ENCODE measurements at regions not wholly inside any gene's neighbourhood (a gene's known extent, or its start where the extent isn't known, plus 50 kb on each side); places are given as distances from the start of the nearest gene placed in this dataset.

DNA sequence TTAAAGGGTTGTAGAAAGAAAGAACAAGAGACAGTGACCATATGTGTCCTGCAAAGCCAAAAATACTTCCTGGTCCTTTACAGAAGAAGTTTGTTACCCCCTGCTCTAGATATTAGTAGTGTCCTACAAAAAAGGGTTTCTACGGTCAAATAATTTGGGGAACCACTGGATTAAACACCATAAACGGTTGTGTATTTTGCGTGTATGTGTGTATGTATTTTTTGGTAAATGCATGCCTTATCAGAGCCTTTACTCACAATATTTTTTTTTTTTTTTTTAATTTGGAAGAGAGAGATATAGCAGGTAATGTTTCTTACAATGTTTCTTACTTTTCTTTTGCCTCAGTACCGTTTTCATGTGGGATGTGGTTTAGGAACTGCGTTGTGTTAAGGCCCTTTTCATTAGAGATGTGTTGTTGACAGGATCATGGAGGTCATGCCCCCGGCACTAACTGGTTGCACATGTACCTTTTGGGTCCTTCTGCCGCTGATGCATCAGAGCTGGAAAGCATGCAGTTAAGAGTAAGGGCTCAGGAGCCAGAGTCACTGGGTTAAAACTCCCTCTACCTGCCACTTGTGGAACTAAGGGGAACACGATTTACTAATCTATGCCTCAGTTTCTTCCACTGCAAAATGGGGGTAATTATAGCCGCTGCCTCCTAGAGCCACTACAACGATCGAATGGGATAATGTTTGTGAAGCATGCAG lies 234.6 kb upstream of the KAZN start:
- no peak for DNase-seq

DNA sequence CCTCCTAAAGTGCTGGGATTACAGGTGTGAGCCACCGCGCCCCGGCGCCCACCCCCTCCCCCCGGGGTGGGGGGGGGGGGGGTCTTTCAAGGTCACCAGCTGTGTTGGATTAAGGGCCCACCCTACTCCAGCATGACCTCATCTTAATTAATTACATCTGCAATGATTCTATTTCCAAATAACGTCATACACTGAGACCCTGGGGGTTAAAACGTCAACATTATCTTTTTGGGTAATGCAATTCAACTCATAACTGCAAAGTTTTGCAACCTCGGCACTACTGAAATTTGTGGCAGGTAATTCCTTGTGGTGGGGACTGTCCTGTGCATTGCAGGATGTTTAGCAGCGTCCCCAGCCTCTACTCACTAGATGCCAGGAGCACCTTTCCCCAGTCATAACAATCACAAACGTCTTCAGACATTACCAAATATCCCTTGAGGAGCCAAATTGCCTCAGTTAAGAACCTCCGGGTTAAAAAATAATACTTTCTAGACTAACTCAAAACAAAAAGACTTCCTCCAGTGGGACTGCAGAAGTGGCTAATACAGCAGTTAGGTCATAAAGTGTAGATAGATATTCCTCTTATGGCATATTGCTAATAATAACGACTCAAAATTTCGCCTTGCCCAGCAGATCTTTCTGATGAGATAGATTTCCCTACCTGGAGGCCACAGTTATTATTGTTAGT lies 233.0 kb upstream of the KAZN start:
- DNase-seq = peak; percentile 12

- peak; percentile 75 for DNase-seq
Measured at GRCh38 chr1:14366091-14367018, 232.1 kb upstream of the KAZN start.

DNA sequence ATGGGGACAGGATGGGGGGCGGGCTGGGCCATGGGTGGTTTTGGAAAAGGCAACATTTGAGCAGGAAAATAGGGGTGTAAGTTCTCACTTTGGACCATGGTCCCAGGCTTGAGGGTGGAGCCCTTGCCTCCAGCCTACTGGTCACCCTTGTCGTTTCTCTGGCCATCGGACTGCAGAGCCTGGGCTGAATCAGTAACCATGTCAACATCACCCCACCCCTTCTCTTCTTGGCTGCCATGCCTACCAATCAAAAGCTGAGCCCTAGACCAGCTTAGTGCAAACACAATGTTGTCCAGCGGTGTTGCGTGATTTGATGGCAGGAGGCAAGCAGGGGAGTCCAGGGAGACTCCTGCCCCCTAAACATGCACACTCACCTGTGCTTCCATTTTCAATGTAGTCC lies 231.0 kb upstream of the KAZN start:
- peak; percentile 86 for DNase-seq

DNA sequence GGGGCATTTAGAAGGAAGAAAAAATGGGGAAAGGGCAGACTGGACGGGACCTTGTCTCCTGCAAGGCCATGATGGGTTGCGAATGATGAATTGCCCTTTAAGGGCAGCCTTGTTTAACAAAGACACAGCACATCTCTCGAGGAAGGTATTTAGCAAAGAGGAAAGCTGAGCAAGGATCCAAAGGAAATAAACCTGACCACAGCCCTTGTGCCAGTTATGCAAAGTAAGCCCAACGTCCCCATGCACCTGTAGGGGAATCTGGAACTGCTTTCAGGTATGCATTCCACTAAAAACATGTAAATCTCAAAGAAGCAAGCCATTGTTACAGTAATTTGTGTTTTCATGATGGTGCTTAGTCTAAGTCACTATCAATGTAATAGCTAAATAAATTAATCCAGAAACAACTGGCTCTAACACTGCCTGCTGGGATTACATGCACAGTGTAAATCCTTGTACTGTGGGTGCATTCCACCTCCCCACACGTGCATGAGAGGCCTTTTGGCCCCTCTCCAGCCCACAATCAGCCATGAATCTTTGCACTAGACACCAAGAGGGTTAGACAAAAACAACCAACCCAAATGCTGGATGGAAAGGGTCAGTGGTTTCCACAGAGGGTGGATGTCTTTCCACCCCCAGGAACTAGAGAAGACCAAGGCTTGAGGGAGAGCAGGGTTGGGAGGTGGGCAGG lies 228.8 kb upstream of the KAZN start:
- DNase-seq = no peak

DNA sequence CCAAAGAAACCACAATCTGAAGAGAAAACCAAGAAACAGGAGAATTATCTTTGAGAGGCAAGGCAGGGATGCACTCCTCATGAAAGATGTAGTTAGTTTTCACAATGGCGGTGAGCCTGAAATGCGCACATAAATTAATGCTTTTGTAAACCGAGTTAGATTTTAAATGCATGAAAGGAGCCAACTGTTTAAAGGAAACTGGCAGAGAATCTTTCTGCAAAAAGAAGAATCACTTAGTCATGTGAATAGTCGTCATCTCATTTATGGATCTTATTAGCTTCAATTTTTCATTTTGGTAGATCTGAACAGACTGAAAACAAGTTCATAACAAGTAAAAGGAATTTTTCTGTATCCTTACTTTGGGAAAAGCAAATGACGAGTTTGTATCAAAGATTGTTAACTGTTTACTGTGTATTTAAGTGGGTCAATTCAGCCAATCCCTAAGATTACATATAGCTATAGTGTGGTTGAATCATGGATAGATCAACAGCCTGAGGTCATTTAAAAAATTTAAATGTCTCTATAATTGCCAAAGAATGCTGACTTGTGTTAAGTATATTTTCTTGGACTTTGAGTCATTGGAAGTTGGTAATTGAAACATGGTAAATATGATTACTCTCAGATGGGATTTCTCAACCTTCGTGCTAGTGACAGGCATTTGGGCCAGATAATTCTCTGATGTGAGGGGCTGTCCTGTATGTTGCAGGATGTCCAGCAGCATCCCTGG lies 226.6 kb upstream of the KAZN start:
- DNase-seq = no peak

DNA sequence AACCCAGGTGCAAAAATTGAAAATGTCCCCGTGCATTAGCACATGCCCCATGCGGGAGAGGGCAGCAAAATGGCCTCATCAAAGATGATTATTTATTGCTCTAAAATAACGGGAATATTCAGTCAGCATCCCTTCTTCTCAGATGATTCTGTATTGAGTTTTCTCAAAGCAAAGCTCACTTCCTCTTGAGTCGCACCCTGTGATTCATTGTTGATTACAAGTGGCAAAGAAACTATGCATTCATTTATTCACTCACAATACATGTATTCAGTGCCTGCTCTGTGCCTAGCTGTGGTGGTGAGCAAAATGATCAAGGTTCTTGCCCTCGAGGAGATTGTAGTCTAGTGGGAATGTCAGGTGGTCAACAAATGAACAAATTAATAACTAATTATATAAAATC lies 226.0 kb upstream of the KAZN start:
- DNase-seq = no peak

DNA sequence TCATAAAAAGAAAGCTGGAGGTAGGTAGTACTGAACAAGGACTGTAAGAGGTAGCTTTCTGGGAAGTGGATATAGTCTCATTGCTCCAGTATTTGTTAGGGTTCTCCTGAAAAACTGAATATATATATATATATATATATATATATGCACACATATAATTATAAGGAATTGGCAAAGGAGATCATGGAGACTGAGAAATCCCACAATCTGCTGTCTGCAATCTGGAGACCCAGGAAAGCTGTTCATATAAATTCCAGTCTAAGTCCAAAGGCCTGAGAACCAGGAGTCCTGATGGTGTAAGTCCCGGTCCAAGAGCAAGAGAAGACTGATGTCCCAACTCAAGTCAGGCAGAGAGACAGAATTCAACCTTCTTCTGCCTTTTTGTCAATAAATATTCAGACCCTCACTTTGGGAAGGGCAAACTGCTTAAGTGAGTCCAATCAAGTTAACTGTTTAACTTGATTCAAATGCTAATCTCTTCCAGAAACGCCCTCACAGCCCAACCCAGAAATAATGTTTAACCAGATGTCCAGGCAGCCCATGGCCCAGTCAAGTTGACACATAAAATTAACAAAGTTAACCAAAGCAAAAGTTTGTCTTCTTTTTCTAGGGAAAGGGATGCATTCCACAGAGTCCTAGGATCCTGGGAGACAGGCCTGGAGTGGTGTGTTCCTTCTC lies 225.3 kb upstream of the KAZN start:
- no peak for DNase-seq

GRCh38 chr1:14375226-14375625 lies 223.3 kb upstream of the KAZN start:
- DNase-seq = no peak

DNA sequence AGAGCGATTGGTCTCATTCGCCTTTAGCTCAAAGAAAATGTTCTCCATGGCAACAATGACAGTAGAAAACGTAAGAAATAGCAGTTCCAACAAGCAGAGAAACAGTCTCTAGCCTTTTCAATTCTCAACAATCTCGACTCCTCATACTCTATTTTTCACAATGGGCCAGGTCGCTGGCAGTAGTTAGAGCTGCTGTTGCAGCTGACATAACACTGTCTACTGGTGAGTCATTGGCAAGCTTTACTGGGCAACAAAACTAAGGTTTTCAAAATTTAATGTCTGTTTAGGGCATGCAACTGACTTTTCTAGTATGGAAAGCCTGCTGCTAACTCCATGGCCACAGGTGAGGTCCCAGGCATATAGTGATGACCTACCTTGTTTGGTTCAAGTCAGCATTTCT lies 221.1 kb upstream of the KAZN start:
- DNase-seq = no peak

DNA sequence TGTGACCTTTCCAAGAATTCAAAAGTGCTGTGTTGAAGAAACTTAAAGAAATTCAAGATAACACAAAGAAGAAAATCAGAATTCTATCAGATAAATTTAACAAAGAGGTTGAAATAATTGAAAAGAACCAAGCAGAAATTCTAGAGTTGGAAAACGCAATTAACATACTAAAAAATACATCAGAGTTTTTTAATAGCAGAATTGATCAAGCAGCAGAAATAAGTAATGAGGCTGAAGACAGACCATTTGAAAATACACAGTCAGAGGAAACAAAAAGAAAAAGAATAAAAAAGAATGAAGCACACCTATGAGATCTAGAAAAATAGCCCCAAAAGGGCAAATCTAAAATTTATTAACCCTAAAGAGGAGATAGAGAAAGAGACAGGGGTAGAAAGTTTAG lies 218.1 kb upstream of the KAZN start:
- no peak for DNase-seq

GRCh38 chr1:14390816-14391215 lies 207.7 kb upstream of the KAZN start:
- DNase-seq = no peak

- DNase-seq = no peak
Measured at GRCh38 chr1:14392161-14392858, 206.2 kb upstream of the KAZN start.

GRCh38 chr1:14392859-14393365 lies 205.6 kb upstream of the KAZN start:
- no peak for DNase-seq

DNA sequence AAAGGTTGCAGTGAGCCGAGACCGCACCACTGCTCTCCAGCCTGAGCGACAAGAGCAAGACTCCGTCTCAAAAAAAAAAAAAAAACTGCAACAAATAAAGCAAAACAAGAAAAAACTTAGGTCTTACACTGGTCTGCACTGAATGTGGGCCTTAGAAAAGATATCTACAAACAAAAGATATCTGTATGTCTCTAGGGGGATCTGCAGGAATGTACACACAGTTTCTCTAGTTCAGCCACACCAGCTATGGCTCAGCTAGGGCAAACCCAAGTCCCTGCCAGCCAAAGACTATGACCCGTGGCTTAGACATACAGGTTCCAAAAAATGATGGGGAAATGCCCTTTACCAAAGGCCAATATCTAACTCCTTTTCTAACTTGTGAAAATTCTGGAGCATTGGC lies 202.4 kb upstream of the KAZN start:
- no peak for DNase-seq

- DNase-seq = peak; percentile 5
Measured at GRCh38 chr1:14403961-14404645, 194.4 kb upstream of the KAZN start.

- DNase-seq = no peak
Measured at GRCh38 chr1:14404862-14405301, 193.6 kb upstream of the KAZN start.

DNA sequence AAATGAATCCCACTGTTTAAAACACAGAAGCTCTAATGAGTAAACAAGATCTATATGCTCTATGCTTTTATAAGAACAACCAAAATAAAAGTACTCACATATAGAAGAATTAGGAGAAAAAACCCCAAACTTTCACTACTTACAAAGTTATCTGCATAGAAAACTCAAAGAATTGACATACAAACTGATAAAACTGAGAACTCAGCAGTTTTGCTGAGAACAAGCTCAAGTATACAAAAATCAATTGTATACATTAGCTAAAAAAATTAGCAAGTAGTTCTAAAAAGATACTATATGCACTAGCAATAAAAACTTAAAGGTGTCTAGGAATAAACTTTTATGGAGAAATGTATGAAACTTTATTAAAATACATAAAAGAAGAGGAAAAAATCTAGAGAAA lies 186.2 kb upstream of the KAZN start:
- DNase-seq = no peak

- DNase-seq = no peak
Measured at GRCh38 chr1:14413819-14414490, 184.5 kb upstream of the KAZN start.

- DNase-seq = peak; percentile 67
Measured at GRCh38 chr1:14415396-14415795, 183.1 kb upstream of the KAZN start.

Measured in NCI-H146 (cell line).